Uterus (tissue), 3 donors: ENCODE measurements at regions not wholly inside any gene's neighbourhood (a gene's known extent, or its start where the extent isn't known, plus 50 kb on each side); places are given as distances from the start of the nearest gene placed in this dataset.

Experiments used
- DNase-seq, 2 donors: peaks; one replicate each; pipeline ENCODE4 v3.0.0-alpha.2; 2019 to 2020
- H3K27ac ChIP-seq, 2 donors: fragments of 200-600 bp; sonication (generic); 1 replicate in 1 of 2; 2 replicates in 1 of 2; pipeline ENCODE4 v1.5.1; 2016 to 2018
- H3K27me3 ChIP-seq, 2 donors: fragments of 200-600 bp; sonication (generic); one replicate each; pipeline ENCODE4 v1.5.1; 2018 to 2019; ENCODE audit warnings: control low read depth in 1 of 2
- H3K36me3 ChIP-seq, 2 donors: fragments of 200-600 bp; sonication (generic); one replicate each; pipeline ENCODE4 v1.5.1; 2019; ENCODE audit warnings: control low read depth in 1 of 2
- H3K4me1 ChIP-seq, 2 donors: fragments of 200-600 bp; sonication (generic); one replicate each; pipeline ENCODE4 v1.5.1; 2018 to 2019; ENCODE audit warnings: control low read depth in 1 of 2
- H3K4me3 ChIP-seq, 2 donors: fragments of 200-600 bp; sonication (generic); 1 replicate in 1 of 2; 2 replicates in 1 of 2; pipeline ENCODE4 v1.5.1; 2018 to 2019; ENCODE audit warnings: mild to moderate bottlenecking in 1 of 2
- H3K9me3 ChIP-seq, 2 donors: fragments of 200-600 bp; sonication (generic); one replicate each; pipeline ENCODE4 v1.5.1; 2019; ENCODE audit warnings: control low read depth in 1 of 2
- CTCF ChIP-seq, 4 experiments: fragments of 200-600 bp in 2 of 4; fragments of 450-650 bp in 2 of 4; sonication (generic) in 2 of 4; IDR thresholded peaks; one replicate each; pipeline ENCODE4 v1.5.1; 2016 to 2019; ENCODE audit warnings: antibody characterized with exemption in 4 of 4, mild to moderate bottlenecking in 2 of 4, moderate library complexity in 1 of 4
- POLR2A ChIP-seq, 2 donors: fragments of 450-650 bp; IDR thresholded peaks; one replicate each; pipeline ENCODE4 v1.6.1; 2016; ENCODE audit warnings: antibody characterized with exemption in 2 of 2, mild to moderate bottlenecking in 1 of 2, moderate library complexity in 1 of 2
- intact Hi-C: fragments of 100-400 bp; cut with DNase I; formaldehyde crosslinking; loops from one replicate; pipeline ENCODE4 v1.15.1; 2023; ENCODE audit warnings: low total_unique reads
- donor health status: DM: yes; HTN: yes; CAD: no.

- no peaks in the 10 kb centered on the region for H3K9me3 ChIP-seq
- no peaks in the 10 kb centered on the region for H3K36me3 ChIP-seq
- H3K4me1 ChIP-seq = no peaks in the 10 kb centered on the region
- H3K4me3 ChIP-seq = no peak overlapping the region
- intact Hi-C loops = no loop called here
- H3K27me3 ChIP-seq = no peaks in the 10 kb centered on the region
- no peak for DNase-seq
- TF ChIP-seq POLR2A (IDR thresholded peaks at IDR 0.05) (no peak), CTCF (IDR thresholded peaks at IDR 0.05) (no peak)
- H3K27ac ChIP-seq = no peak overlapping the region
These were observed 100.0 kb downstream of the HMX1 start for GRCh38 chr4:8771666-8772065.

- H3K27me3 ChIP-seq = no peaks in the 10 kb centered on the region
- no peaks in the 10 kb centered on the region for H3K9me3 ChIP-seq
- DNase-seq = no peak
- TF ChIP-seq CTCF (IDR thresholded peaks at IDR 0.05) (no peak), POLR2A (IDR thresholded peaks at IDR 0.05) (no peak)
- no peaks in the 10 kb centered on the region for H3K36me3 ChIP-seq
- intact Hi-C loops = no loop called here
- H3K4me1 ChIP-seq = no peaks in the 10 kb centered on the region
- H3K4me3 ChIP-seq = no peak overlapping the region
- no peak overlapping the region for H3K27ac ChIP-seq
These were observed 100.4 kb downstream of the HMX1 start for GRCh38 chr4:8771258-8771590.

GRCh38 chr4:8770518-8771257 lies 101.0 kb downstream of the HMX1 start:
- TF ChIP-seq POLR2A (IDR thresholded peaks at IDR 0.05) = no peak
- TF ChIP-seq CTCF (IDR thresholded peaks at IDR 0.05) = no peak
- intact Hi-C loops = no loop called here
- no peak for DNase-seq
- Histone ChIP-seq H3K9me3 (no peaks in the 10 kb centered on the region), H3K27me3 (no peaks in the 10 kb centered on the region), H3K4me1 (no peaks in the 10 kb centered on the region), H3K36me3 (no peaks in the 10 kb centered on the region), H3K27ac (no peak overlapping the region), H3K4me3 (no peak overlapping the region)

GRCh38 chr4:8769645-8770517 lies 101.8 kb downstream of the HMX1 start:
- intact Hi-C loops = no loop called here

More at GRCh38 chr4:8769645-8770517, 101.8 kb downstream of the HMX1 start:
- H3K4me1 ChIP-seq = no peaks in the 10 kb centered on the region
- no peaks in the 10 kb centered on the region for H3K9me3 ChIP-seq
- no peak for DNase-seq
- no peak overlapping the region for H3K4me3 ChIP-seq
- no peak for TF ChIP-seq CTCF (IDR thresholded peaks at IDR 0.05)
- TF ChIP-seq POLR2A (IDR thresholded peaks at IDR 0.05) = no peak
- no peaks in the 10 kb centered on the region for H3K36me3 ChIP-seq
- H3K27me3 ChIP-seq = no peaks in the 10 kb centered on the region
- no peak overlapping the region for H3K27ac ChIP-seq
